ENCODE measurements at regions not wholly inside any gene's neighbourhood (a gene's known extent, or its start where the extent isn't known, plus 50 kb on each side); places are given as distances from the start of the nearest gene placed in this dataset.

DNA sequence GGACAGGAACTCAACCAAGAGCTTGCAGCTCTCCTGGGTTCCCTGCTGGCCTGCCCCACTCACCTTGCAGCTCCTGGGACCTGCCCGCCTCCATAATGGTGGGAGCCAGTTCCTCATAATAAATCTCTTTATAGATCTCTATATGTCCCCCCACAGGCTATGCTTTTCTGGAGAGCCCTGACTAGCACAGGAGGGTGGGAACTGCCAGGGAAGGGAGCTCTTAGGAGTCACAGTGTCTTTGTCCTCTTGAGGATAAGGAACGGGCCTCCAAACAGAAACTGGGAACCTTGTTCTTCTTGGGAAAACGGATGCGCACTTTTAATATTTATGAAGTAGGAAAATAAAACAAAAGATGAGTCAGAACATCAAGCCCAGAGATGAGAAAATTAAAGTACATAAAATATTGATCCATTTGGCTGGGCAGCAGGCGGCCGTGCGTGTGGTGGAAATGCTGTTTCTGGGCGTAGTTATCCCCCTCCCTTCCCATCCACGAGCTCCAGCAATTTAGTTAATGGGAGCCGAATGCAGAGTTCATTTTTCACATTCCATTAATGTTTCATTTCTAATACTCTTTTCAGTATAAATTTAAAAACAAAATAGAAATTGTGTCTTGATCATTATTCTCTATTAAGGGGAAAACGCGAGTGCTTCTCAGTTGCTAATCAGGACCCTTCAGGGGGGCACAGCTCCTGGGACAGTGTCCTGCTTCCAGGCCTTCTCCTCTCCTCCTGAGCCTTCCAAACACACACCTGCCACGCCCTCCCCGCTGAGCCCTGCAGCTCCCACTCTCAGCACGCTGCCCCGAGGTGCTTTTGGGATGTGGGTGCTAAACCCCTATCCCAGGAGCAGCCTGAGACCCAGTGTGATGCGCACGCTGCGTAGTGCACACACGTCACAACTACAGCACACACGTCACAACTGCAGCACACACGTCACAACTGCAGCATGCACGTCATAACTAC is 323.3 kb upstream of the AJAP1 start:
- no peak for DNase-seq

DNA sequence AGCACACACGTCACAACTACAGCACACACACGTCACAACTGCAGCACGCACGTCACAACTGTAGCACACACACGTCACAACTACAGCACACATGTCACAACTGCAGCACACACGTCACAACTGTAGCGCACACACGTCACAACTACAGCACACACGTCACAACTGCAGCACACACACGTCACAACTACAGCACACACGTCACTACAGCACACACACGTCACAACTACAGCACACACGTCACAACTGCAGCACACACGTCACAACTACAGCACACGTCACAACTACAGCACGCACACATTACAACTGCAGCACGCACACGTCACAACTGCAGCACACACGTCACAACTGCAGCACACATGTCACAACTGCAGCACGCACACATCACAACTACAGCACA is 322.6 kb upstream of the AJAP1 start:
- DNase-seq: no peak

DNA sequence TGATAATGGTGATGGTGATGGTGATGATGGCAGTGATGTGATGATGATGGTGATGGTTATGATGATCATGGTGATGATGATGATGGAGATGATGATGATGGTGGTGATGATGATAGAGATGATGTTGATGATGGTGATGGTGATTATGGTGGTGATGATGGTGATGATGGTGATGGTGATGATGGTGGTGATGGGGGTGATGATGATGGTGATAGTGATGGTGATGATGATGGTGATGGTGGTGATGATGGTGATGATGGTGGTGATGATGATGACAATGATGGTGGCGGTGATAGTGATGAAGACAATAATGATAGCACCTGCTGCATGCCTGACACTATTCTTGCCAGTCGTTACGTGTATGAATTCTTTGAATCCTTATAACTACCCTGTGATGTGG is 317.9 kb upstream of the AJAP1 start:
- no peak for DNase-seq

DNA sequence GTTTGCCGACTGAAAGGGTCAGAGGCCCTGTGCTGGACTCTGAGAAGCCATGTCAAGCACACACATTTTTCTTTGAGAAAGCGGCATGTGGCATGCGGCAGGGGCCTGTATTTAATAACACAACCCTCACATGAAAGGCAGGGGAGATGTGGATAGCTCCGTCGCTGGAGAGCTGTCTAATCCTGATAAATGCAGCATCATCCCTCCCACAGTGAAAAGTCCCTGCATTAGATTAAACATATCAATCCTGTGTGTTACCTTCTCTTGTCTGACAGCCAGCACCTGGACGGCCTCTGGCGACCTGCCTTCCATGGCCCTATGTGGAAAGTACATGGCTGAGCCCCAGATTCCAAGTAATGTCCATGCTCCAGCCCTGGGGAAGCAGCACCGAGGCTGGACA is 313.0 kb upstream of the AJAP1 start:
- no peak for DNase-seq

DNA sequence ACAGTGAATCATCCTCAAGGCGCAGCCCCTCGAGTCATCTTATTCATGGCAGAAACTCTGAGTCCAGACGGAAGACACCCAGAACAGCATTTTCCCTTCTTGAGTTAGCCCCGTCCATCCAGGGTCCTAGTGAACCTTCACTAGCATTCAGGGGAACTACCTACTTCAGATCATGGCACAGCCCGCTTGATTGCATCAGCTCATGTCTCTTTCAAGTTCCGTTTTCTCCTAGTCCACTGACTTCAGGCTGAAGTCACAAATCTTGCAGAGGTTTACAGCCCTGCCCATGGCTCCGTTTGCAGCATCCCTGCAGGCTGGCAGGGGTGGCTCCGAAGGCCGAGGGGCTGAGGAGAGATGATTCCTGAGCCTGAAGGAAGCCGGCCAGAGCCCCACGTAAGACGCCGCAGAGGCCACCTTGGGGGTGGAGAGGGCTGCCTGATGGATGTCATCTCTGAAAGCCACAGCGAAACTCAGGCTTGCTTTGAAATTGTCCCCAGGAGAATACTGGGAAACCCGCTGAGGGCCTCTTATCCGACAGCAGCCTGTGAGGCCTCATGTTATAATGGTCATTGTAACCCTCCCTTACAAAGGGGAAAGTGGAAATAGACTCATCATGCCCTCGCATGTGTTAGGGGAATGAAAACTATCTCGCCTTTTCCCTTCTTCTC is 310.2 kb upstream of the AJAP1 start:
- DNase-seq: no peak

DNA sequence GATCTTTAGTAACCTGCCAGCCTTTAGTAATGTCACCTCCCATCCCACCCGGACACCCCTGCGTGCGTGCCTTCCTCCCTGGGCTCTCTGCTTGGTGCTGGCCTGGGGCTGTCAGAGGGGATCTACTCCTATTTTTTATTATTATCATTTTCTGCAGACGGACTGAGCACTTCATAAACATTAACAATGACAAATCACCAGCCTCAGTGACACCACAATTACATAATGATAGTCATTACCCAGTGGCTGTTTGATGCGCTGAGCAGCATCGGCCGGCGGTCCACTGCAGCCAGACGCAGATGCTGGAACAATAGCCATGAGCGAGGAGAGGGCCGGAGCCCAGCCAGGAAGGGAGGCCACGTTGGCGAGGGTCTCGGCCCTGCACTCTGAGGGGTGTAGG is 309.3 kb upstream of the AJAP1 start:
- DNase-seq: no peak

DNA sequence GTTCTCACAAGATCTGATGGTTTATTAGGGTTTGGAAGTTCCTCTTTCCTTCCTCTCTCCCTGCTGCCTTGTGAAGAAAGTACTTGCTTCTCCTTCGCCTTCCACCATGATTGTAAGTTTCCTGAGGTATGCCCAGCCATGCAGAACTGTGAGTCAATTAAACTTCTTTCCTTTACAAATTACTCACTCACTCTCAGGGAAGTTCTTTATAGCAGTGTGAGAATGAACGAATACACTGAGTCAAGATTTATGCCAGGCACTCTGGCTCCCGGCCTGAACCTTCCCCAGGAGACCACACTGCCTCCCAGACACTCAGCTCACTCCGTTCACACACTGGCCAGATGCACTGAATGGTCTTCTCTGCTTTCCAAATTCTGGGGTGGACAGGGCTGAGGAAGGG is 308.3 kb upstream of the AJAP1 start:
- DNase-seq: no peak

DNA sequence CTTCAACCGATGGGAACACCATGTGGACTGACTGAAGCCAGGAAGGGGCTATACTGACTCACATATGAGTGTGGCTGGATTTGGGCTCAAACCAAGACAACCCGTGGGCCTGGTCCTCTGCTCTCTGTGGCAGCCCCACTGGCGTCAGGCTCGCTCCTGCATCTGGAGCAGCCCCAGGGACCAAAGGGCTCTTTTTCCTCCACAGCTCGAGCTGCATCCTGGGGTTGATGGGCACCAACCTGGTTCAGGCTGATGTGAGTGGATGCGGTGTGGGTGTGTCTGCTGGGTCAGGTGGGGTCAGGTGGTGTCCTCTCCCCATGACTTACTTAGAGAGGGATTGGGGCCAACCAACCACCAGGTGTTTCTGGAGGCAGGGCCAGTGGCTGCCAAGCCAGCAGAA is 303.0 kb upstream of the AJAP1 start:
- no peak for DNase-seq

DNA sequence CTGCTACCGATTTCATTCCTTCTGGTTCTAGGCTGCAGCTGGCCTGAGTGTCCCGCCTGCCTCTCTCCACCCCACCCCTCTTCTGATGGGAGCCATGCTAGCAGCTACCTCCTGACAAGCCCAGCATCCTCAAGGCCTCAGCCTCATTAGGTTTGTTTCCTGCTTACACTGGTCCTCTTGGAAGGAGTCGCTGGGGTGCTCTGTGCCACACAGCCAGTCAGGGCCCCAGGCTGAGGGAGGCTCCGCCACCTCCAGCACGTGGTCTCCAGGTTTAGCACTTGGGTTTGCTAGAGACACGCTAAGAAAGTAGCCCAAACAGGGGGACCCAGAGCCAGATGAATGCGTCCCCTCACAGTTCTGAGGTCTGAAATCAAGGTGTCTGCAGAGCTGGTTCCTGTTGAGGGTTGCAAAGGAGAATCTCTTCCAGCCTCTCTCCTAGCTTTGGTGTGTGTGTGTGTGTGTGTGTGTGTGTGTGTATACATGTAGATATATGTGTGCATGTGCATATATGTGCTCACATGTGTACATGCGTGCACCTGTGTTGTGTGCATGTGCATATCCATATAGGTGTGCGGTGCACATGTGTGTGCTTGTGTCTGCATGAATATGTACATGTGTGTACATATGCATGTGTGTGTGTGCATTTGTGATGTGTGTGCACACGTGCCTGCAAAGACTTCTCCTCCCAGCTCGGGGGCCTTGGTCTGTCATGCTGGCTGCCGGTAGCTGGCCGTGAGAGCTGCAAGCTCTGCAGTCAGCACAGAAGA is 301.1 kb upstream of the AJAP1 start:
- DNase-seq: no peak

DNA sequence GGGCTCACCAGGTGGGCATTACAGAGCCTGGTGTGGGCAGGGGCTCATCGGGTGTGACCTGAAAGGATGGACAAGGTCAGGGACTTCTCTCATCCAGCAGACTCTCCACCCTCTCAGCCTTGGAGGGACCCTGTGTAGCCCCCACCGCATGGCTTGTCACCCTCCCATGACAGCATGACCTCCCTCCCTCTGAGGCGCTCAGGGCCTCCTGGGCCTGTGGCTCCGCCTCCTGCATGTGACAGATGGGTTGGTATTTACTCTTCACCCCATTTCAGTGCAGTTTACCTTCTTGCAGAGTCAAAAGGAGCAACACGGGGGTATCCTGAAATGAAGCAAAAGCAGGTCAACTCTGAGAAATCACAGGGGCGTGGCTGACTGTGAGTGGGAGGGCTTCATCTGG is 298.6 kb upstream of the AJAP1 start:
- no peak for DNase-seq

DNA sequence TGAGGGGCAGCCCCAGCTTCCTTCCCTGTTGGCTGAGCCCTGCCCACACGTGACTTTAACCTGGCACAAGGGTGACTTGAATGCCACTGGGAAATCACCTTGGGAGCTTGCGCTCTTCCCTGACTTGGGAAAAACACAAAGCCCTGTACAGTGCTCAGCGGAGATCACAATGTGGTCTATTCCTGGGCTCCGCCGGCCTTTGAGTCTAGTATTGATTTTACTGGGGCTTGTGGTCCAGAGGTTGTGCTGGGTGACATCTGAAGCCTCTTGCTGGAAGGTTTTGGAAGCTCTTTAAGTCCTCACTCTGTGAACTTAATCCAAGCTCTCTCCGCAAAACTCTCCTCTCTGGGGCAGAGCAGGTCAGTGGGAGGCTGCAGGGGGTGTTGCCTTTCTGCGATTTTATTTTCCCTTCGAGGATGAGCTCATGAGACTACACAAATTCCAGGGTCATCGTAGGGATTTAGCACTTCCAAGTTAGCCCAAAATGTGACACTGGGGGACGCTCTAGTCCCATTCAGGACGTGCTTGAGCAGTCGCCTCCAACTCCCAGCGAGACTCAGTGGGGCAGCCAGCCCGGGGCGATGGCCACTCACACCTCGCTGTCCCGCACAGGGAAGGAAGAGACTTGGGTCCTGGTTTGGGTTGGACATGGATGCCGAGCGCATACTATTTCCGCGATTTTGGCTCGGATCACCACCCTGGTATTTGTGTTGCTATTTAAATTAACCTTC is 291.9 kb upstream of the AJAP1 start:
- DNase-seq: no peak

DNA sequence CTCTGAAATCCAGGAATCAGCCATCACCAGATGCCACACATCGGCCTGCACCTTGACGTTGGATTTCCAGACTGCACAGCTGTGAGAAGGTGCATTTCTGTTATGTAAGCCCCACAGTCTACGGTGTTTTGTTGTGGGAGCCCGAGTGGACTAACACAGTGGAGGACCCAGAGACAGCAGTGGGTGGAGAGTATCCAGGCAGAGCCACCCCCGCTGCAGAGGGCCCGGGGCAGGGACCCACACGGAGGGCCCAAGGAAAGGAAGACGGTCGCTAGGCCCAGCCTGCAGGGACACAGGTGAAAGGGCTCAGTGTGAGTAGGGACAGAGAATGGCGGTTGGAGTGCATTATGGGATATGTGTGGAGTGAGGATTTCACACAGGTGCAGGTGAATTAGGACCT is 288.3 kb upstream of the AJAP1 start:
- DNase-seq: no peak

DNA sequence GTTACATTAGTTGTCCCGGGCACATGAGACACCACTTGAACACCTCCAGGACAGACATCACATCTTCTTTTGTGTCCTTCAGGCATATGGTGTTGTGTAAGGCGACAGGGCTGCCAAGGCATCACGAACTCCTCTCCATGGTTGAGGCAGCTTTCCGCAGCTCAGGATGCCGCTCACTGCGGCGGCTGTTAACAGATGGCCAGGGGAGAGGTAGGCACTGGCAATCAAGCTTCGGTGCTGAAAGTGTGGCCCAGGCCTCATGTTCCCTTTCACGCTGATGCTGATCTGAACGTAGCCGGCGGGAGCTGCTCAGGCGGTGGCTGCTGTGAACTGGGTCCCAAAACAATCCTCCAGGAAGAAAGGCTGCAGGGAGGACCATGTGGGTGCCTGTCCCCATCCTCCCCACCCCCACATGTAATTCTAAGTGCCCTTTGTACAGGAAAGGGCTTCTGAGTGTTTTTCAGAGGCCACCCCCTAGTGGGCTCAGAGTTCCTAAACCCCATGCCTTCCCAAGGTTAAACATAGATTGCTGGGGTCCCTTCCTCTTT is 287.1 kb upstream of the AJAP1 start:
- DNase-seq: no peak

DNA sequence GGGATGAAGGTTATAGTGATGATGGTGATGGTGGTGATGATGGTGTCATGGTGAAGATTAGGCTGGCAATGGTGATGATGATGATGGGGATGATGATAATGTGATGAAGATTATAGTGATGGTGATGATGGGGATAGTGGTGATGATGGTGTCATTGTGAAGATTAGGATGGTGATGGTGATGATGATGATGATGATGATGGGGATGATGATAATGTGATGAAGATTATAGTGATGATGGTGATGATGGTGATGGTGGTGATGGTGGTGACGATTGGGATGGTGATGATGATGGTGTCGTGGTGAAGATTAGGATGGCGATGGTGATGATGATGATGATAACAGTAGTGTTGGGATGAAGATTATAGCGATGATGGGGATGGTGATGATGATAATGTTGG is 285.1 kb upstream of the AJAP1 start:
- no peak for DNase-seq

DNA sequence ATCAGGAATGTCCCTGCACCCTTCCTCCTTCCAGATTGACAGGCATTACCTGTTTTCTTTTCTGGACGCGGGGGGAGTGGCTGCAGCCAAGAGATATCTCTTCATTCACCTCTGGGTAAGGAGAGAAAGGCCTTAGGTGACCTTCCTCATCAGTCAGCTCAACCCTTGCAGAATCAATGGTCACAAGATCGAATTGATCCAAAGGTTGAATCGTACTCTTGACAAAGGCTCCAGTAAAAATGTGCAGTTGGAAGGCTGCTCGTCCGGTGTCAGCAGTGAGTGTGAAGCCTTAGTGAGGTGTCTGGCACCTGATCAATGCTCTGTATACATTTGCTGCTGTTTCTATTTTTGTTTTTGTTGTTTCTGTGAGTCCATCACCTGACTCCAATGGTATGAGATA is 282.6 kb upstream of the AJAP1 start:
- no peak for DNase-seq

DNA sequence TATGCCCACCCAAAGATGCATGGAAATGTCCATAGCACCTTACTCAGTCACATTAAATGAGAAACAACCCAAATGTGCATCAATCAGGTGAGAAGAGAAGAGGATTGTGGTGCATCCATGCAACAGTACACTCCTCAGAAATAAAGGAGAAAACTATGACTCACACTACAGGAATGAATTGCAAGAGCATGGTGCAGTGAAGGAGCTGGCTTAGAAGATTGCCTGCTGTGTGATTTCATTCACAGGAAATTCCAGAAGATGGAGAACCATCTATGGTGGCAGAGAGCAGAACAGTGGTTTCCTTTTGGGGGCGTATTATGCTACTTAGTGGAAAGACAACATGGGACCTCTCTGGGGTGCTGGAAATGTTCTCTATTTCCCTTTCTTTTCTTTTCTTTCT is 278.6 kb upstream of the AJAP1 start:
- DNase-seq: no peak

DNA sequence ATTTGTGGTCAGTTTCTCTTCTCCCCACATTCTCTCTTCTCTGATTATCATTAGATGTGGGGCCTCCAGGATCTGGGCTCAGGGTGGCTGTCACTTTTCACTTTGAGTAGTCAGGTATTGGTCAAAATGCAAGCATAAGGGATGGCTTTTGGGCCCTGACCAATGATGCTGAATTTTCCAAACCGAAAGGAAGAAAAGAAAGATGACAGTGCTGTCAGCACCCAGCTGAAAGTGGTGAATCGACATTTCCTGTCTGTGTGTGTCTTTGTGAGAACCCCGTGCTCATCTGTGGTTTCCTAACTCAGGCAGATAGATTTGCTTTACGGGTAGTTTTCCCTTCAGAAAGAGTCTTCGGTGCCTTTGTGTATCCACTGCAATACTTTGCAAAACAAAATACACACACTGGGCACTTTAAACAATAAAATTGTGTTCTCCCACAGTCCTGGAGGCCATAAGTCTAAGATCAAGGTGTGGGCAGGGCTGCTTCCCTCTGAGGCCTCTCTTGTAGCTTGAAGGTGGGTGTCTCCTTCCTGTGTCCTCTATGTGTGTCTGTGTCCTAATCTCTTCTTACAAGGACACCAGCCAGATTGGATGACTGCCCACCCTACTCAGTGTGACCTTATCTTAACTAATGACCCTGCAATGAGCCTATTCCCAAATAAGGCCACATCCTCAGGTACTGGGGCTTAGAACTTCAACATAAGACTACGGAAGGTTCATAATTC is 274.8 kb upstream of the AJAP1 start:
- DNase-seq: no peak

DNA sequence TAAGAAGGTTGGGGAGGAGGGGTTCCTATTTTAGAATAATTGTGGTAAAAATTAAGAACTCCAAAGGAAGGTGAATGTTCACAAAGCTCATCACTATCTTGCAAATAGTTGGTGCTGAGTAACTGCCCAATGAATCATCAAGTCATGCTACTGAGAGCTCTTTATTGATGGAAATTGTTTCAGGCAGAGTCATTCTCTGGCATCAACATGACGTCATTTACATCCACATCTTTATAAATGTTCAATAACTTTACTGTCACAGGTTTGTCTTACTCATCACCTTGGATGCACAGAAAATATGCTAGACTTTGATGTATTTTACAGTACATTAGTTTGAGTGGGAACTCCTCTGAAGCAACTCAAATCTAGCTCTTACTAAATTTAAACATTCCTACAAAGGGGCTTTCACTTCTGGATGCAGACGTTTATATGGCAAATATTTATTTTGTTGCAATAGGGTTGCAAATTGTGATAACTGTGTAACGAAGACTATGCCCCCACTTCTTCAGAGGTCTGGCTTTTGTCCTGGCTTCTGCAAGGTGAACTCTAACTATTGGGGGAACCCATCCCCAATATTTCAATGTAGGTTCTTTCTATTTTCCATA is 273.7 kb upstream of the AJAP1 start:
- DNase-seq: no peak

DNA sequence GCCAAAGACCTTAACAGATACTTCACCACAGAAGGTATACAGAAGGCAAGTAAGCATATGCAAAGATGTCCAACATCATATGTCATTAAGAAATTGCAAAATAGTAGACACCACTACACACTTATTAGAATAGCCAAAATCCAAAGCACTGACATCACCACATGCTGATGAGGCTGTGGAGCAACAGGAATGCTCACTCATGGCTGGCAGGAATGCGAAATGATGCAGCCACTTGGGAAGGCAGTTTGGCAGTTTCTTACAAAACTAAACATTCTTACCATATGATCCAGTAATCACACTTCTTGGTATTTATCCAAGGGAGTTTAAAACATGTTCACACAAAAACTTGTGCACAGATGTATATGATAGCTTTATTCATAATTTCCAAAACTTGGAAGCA is 261.2 kb upstream of the AJAP1 start:
- no peak for DNase-seq

DNA sequence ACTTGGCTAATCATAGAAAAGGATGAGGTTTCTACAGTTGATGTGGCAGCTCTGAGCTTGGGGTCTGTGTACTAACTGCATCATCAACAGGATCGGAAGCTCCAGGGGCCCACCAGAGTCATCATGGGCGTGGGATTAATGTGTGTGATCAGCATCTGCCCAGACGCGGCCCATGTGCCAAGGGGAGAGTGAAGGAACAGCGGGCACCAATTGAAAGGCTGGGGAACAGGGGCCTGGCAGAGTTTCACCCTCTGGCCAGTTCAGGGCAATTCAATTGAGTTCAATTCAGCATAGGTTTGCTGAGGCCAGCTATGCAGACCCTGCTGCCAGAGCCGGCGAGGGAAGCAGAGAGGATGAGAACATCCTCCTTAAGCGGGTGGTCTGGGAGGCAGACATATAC is 260.0 kb upstream of the AJAP1 start:
- no peak for DNase-seq

DNA sequence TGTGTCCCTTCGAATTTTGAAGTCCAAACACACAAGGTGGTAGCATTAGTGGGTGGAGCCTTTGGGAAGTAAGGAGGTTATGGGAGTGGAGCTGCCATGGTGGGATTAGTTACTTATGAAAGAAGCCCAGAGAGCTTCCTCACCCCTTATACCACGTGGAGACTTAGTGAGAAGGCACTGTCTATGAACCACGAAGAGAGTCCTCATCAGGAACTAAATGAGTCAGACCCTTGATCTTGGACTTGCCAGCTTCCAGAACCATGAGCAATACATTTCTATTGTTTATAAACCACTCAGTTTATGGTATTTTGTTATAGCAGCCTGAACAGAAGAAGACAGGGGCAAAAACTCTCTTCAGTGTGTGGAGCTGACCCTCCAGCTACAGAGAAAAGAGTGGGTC is 259.3 kb upstream of the AJAP1 start:
- no peak for DNase-seq

DNA sequence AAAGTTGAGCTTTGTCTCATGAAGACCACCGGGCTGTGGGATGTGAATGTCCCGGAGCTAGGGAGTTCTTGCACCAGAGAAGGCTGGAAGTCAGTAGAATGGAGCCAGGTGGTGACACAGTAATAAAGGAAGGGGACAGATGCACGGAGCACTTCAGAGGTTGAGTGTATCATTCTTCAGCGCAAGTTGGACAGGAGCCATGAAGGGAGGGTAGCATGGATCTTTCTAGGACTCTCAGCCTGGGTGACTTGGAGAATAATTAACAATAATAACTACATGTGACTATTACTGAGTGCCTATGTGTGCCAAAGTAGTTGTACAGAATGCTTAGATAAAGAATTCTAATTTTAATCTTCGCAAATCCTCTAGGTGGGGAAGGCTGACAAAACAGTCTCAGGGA is 258.7 kb upstream of the AJAP1 start:
- no peak for DNase-seq

Measured in activated naive CD4-positive, alpha-beta T cell treated with anti-CD3 and anti-CD28 coated beads, Interleukin-2, amount 50 U/mL, for 16 hours (primary cell).